ENCODE measurements at regions not wholly inside any gene's neighbourhood (a gene's known extent, or its start where the extent isn't known, plus 50 kb on each side); places are given as distances from the start of the nearest gene placed in this dataset.

DNA sequence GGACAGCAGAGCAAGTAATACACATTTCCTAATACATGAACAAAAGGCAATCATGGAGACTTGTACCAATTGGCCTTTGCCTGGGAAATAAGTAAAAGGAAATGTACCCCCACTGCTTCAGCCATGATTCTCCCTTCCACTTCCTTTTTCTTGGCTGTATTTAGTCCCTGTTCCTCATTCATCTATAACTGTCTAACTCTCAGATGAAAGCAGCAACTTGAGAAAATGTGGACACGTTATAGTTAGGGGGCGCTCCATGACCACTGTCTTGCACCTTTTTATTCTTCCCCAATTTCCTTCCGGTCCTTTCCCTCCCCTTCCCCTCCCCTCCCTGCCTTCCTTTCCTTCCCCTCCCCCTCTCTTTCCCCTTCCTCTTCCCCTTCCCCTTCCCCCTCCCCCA lies 61.3 kb upstream of the BARX2 start:
- Histone ChIP-seq H3K27me3 (replicated peaks; ENCODE audit: control insufficient read depth, insufficient read depth, low read length) (no peaks in the 10 kb centered on the region; the same call in 1 of the 2 replicates), H3K4me3 (replicated peaks; ENCODE audit: low read depth, low read length) (no peak overlapping the region), H3K36me3 (ENCODE audit: control insufficient read depth, insufficient read depth, low read length) (no peaks in the 10 kb centered on the region)
- DNase-seq (ENCODE audit: extremely low read depth, insufficient read length): no peak
- TF ChIP-seq, protein P1, sequence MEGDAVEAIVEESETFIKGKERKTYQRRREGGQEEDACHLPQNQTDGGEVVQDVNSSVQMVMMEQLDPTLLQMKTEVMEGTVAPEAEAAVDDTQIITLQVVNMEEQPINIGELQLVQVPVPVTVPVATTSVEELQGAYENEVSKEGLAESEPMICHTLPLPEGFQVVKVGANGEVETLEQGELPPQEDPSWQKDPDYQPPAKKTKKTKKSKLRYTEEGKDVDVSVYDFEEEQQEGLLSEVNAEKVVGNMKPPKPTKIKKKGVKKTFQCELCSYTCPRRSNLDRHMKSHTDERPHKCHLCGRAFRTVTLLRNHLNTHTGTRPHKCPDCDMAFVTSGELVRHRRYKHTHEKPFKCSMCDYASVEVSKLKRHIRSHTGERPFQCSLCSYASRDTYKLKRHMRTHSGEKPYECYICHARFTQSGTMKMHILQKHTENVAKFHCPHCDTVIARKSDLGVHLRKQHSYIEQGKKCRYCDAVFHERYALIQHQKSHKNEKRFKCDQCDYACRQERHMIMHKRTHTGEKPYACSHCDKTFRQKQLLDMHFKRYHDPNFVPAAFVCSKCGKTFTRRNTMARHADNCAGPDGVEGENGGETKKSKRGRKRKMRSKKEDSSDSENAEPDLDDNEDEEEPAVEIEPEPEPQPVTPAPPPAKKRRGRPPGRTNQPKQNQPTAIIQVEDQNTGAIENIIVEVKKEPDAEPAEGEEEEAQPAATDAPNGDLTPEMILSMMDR (IDR thresholded peaks at IDR 0.05; ENCODE audit: insufficient read depth, low read length, poor library complexity, severe bottlenecking): peak; percentile 2

DNA sequence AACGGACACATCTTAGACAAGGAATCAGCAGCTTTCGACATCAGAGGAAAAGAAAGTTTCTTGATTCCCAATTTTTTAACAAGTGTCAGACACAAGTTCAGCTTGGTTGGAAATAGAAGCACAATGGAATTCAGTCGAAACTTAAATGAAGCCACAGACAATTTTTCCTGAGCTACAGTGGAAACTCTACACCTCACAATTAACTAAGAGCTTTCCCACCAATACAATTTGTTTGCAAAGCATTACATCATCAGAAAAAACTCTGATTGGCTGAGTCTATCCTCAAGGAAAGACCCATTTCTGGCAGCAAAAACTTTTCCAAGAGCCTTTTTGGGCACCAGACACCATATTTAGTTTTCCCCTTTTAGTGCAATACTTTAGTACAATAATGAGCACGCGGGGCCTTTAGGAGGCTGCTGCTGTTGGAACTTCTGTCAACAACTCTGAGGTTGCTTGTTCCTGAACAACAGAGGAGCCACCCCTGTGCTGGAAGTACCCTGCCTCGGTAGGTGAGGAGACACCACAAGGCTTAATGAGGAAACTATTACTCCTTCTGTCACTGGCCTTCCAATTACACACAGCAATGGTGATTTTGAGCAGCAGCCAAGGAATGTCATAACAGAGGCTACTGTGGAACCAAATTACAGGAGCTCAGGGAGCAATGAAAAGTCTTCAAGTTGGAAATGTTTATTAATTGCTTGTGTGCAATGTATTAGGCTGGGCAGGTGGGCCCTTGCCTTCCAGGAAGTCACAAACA lies 61.9 kb upstream of the BARX2 start:
- no peak overlapping the region for H3K4me3 ChIP-seq (replicated peaks; ENCODE audit: low read depth, low read length)
- DNase-seq (ENCODE audit: extremely low read depth, insufficient read length): no peak
- no peaks in the 10 kb centered on the region; the same call in 1 of the 2 replicates for H3K27me3 ChIP-seq (replicated peaks; ENCODE audit: control insufficient read depth, insufficient read depth, low read length)

DNA sequence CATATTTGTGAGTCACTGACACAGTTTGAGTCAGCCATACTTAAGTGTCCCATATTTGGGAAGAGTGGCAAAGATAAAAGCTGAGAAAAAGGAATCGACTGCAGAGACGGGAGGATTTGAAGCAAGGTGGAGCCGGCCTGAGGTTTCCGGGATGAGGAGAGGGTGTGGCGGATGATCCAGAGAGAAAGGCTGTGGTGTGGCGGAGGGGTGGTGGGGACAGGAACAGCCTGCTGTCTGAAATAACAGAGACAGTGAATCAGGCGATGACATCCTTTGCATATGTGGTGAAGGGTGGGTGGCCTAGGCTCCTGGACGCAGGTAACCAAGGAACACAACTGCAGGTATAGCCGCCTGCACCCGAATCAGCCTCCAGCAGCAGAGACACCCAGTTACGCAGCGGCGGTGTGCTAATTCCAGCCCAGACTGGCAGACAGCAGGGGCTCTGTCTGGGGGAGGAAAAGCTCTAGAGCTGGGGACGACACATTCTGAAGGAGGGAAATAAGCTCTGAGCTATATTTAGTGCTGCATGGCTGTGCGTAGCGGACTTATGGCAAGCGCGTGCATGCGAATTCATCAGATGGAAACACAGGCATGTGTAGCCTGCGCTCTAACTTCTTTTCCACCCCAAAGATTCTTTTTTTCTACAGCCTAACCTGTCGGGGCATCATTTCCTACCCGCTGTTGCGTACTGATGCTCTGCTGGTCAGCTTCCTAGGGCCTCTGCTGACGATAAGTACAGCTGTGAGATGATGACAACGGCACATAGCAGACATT lies 62.7 kb upstream of the BARX2 start:
- H3K36me3 ChIP-seq (ENCODE audit: control insufficient read depth, insufficient read depth, low read length): no peaks in the 10 kb centered on the region
- no peak for DNase-seq (ENCODE audit: extremely low read depth, insufficient read length)
- no peak overlapping the region for H3K4me3 ChIP-seq (replicated peaks; ENCODE audit: low read depth, low read length)
- TF ChIP-seq, protein P1 (IDR thresholded peaks at IDR 0.05; ENCODE audit: insufficient read depth, low read length, poor library complexity, severe bottlenecking): no peak
- H3K27me3 ChIP-seq (replicated peaks; ENCODE audit: control insufficient read depth, insufficient read depth, low read length): no peaks in the 10 kb centered on the region

More for the DNA sequence above, 61.9 kb upstream of the BARX2 start:
- TF ChIP-seq, protein P1 (IDR thresholded peaks at IDR 0.05; ENCODE audit: insufficient read depth, low read length, poor library complexity, severe bottlenecking): no peak
- H3K36me3 ChIP-seq (ENCODE audit: control insufficient read depth, insufficient read depth, low read length): no peaks in the 10 kb centered on the region

DNA sequence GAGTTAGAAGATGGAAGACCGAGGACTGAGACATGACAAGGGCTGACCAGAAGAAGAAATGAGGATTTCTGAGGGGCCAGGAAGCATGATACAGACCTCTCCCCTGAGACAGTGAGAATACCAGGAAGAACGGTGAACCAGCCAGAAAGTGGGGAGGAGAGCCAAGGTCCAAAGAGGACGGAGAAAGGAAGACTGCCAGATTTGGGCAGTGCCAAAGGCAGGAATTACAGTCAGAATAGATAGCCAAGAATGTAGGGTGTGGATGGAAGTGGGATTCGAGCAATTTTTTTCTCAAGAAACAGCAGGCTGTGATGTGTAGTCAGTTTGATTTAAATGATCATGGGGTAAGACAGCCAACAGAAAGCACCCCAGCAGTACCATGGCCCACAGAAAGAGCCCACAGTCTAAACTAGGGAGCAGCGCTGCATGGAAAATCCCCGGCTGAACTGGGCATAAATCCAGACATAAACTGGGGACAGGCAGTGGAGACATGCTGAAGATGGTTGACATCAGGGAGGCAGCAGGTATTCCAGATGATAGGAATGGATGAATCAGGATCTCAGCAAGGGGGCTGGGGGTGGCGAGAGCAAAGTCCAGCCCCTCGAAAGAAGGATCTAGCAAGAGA lies 67.3 kb upstream of the BARX2 start:
- TF ChIP-seq, protein P1 (IDR thresholded peaks at IDR 0.05; ENCODE audit: insufficient read depth, low read length, poor library complexity, severe bottlenecking): no peak

DNA sequence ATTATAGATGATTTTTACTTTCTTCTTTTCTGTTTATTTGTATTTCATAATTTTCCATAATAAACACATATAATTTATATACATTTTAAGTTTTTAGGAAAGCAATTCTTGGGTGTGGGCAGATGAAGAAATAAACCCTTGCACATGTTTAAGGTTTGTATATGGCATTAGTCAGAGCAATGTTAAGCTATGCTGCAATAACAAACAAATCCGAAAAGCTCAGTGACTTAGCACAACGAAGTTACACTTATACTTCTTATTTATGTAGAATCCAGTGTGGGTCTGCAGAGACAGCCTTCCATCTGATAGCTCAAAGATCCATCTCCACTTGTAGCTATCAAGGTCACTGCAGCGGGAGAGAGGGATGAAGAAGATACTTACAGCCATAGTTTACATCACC lies 68.5 kb upstream of the BARX2 start:
- no peak for DNase-seq (ENCODE audit: extremely low read depth, insufficient read length)
- Histone ChIP-seq H3K36me3 (ENCODE audit: control insufficient read depth, insufficient read depth, low read length) (no peaks in the 10 kb centered on the region), H3K27me3 (replicated peaks; ENCODE audit: control insufficient read depth, insufficient read depth, low read length) (no peaks in the 10 kb centered on the region), H3K4me3 (replicated peaks; ENCODE audit: low read depth, low read length) (no peak overlapping the region)
- TF ChIP-seq, protein P1 (IDR thresholded peaks at IDR 0.05; ENCODE audit: insufficient read depth, low read length, poor library complexity, severe bottlenecking): no peak

More for the DNA sequence above, 67.3 kb upstream of the BARX2 start:
- H3K36me3 ChIP-seq (ENCODE audit: control insufficient read depth, insufficient read depth, low read length): no peaks in the 10 kb centered on the region
- no peaks in the 10 kb centered on the region for H3K27me3 ChIP-seq (replicated peaks; ENCODE audit: control insufficient read depth, insufficient read depth, low read length)
- no peak for DNase-seq (ENCODE audit: extremely low read depth, insufficient read length)
- no peak overlapping the region for H3K4me3 ChIP-seq (replicated peaks; ENCODE audit: low read depth, low read length)
